CD4-positive, alpha-beta T cell treated with Interleukin-15 for 4 hours (primary cell): ENCODE measurements at regions not wholly inside any gene's neighbourhood (a gene's known extent, or its start where the extent isn't known, plus 50 kb on each side); places are given as distances from the start of the nearest gene placed in this dataset.

Source experiments
- DNase-seq: peaks from one replicate; pipeline ENCODE4 v3.0.0-alpha.2; 2020; ENCODE audit warnings: low spot score

DNA sequence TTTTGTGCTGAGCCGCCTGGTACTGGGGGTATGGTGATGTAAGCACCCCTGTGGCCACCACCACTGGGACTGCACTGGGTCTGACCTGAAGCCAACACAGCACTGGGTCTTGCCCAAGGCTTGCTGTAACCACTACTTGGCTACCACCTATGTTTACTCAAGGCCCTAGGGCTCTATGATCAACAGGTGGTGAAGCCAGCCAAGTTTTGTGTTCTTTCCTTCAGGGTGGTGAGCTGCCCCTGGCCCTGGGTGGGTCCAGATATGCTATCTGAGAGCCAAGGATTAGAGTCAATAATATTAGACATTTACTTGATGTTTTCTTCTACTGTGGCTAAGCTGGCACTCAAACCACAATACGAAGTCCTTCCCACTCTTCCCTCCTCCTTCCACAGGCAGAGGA, 55.1 kb upstream of the PAGE4 start:
- DNase-seq = no peak

DNA sequence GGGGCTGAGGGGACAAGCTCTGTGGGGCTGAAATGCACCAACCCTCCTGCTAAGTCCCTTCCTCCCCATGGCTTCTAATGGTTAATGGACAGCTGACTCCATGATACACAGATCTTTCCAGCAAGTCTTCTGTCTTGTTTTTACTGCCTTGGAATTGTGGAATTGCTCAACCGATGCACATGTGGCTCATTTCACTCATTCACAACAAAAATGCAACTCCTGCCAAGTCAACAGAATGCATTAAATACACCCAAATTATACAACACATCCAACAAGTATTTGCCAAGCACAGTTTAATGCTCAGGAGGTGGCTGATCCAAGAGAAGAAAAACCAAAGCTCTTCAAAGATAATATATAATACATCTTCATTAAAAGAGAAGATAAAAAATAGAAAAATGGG, 61.9 kb upstream of the PAGE4 start:
- no peak for DNase-seq

DNA sequence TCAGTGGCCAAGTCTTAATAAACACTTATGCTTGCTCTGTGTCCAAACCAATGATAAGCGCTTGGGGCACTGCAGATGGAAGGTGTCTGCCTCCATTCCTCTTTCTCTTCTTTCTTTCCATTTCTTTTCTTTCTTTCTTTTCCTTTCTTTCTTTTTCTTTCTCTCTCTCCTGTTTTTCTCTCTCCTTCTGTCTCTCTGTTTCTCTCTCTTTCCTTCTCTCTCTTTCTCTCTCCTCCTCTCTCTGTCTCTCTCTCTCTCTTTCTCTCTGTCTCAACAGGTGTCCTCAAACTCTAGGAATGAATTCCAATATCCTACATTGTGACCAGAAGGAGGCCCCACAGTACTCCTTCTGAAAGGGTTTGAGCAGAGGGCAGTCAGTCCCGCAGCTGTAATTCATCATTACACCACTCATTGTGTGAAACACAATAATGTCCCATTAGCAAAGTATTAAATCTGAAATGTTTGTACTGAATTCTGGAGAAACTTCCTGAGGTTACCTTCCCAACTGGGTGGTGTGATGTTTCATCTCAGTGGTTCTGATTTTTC, 66.5 kb upstream of the PAGE1 start:
- DNase-seq = no peak

DNA sequence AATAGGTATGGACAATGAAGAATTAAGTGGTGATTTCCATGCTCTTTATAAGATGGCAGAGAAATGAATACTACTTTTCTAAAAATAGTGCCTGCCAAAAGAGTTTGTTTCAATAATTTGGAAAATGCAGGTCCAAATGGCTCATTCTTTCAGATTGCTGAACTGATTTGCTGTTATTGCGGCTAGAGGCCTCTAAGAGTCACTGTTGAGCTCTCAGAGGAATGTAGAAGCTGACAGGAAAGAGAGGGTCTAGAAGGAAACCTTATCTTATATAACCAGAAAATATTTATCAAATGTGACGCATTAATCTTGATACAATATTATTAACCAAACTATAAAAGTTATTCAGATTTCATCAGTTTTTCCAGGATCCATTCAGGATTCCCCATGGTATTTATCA, 65.7 kb upstream of the PAGE1 start:
- peak; percentile 12 for DNase-seq

GRCh38 chrX:49760290-49760890, 64.6 kb upstream of the PAGE1 start:
- DNase-seq = no peak

- no peak for DNase-seq
Measured at GRCh38 chrX:49756692-49757091, 60.9 kb upstream of the PAGE1 start.

- peak; percentile 41 for DNase-seq
Measured at GRCh38 chrX:49754233-49754857, 58.6 kb upstream of the PAGE1 start.

- DNase-seq = no peak
Measured at GRCh38 chrX:49753691-49754090, 57.9 kb upstream of the PAGE1 start.

DNA sequence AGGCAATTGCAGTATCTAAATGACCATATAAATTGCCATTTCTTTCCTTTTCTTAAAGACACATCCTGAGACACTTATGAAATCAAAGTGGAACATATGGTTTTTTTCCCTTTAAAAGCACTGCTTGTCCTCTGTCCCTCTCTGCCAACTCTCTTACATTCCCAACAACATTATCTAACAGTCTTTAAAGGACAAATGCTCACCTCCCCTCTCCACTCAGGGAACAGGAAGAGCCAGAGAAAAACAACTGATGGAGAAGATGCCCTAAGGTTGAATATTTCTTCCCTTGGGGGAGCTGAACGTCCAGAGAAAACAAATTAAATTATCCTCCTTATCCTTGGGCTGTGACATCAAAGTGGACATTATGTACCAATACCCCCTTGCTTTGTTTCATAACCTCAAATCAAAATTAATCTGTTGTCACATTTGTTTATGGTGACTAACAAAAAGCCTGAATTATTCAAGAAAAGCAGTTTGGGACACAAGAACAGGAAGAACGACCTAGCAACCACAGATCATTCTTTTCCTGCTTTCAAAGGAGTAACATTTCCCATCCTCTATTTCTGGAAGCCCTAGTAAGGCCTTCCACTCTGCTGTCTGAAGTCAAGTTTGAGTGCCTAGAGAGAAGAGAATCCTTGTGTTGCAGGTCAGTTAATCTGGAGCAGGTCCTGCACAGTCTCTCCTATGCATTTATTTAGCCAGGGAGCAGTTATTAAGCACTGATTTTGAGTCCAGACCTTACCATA, 52.6 kb upstream of the PAGE1 start:
- no peak for DNase-seq

DNA sequence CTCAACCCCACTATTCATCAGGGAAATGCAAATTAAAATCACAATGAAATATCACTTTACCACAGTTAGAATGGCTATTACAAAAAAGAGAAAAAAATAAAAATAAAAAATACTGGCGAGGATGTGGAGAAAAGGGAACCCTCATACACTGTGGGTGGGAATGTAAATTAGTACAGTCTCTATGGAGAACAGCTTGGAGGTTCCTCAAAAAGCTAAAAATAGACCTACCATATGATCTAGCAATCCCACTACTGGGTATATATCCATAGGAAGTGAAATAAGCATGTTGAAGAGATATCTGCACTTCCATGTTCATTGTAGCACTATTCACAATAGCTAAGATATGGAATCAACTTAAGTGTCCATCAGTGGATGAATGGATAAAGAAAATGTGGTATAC, 50.5 kb upstream of the PAGE1 start:
- no peak for DNase-seq
